GM12873 (cell line): ENCODE measurements at regions not wholly inside any gene's neighbourhood (a gene's known extent, or its start where the extent isn't known, plus 50 kb on each side); places are given as distances from the start of the nearest gene placed in this dataset.
A peak's percentile ranks its signal among the peaks of the same experiment; 100 is the strongest.

Experiments
- CTCF ChIP-seq: IDR thresholded peaks from 2 replicates; pipeline ENCODE4 v1.5.1; 2012; ENCODE audit warnings: low read depth, mild to moderate bottlenecking, moderate library complexity, low read length, control low read depth; ENCODE audit not compliant: insufficient read depth; ENCODE audit errors: missing control alignments

GRCh38 chr21:18493422-18493821 is 89.8 kb upstream of the TMPRSS15 start:
- TF ChIP-seq CTCF: no peak

- no peak for TF ChIP-seq CTCF
Measured at GRCh38 chr21:18495523-18495922, 91.9 kb upstream of the TMPRSS15 start.

- no peak for TF ChIP-seq CTCF
Measured at GRCh38 chr21:18498431-18498830, 94.8 kb upstream of the TMPRSS15 start.

GRCh38 chr21:18499761-18500376 is 96.3 kb upstream of the TMPRSS15 start:
- TF ChIP-seq CTCF: peak; percentile 52

GRCh38 chr21:18518054-18518481 is 114.5 kb upstream of the TMPRSS15 start:
- TF ChIP-seq CTCF: no peak

- TF ChIP-seq CTCF: no peak
Measured at GRCh38 chr21:18521204-18521603, 117.6 kb upstream of the TMPRSS15 start.

GRCh38 chr21:18522181-18522972 is 118.8 kb upstream of the TMPRSS15 start:
- TF ChIP-seq CTCF: no peak
